HG02852 (cell line): ENCODE measurements at regions not wholly inside any gene's neighbourhood (a gene's known extent, or its start where the extent isn't known, plus 50 kb on each side); places are given as distances from the start of the nearest gene placed in this dataset.
"Not testable (repeated sequence)": the region's sequence is repeated elsewhere in the genome, so short reads cannot be mapped to it uniquely, and the experiment has no call there.

Experiments used
- ATAC-seq: cut with Tn5 transposase; IDR thresholded peaks from one replicate; pipeline ENCODE4 v1.9.1; 2021; ENCODE audit warnings: mild to moderate bottlenecking, moderate library complexity; ENCODE audit not compliant: unreplicated experiment

DNA sequence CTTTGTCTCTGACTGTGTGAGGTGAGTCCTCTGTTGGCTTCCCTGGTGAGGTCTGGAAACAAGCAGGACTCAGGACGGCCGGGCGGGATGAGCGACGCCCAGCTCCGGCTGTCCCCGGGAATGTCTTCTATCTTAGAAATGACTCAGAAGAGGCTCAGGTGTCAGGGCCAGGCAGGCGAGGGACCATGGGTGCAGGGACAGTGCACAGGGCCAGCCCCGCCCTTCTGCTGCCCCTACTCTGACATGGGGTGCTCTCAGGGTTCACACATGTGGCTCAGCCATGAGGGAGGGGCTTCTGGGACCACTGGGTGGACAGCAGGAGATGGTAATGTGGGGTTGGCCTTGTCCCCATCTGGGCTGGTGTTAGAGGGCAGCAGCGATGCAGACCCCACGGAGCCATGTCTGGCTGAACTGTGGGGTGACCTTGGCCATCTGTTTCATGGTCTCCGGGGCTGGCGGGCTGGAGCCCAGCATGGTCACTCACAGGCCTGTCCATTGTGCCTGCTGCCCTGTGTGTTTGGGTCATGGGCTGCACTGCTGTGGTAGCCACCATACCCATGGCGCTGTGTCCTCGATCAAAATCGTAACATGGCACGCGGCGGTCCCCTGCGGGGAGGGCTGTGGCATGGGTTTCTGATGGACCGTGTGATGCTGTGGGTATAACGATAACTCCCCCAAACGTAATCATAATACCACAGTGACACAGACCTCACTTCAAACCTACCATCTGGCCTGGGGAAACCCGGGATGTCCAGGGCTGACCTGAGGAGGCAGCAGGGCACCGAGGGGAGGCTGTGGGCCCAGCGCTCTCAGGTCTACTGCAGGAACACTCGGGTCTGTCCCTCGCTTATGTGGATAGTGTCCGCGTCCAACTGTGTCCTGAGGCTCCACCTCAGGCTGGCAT is 368.8 kb downstream of the TMEM121 start:
- ATAC-seq: no peak

DNA sequence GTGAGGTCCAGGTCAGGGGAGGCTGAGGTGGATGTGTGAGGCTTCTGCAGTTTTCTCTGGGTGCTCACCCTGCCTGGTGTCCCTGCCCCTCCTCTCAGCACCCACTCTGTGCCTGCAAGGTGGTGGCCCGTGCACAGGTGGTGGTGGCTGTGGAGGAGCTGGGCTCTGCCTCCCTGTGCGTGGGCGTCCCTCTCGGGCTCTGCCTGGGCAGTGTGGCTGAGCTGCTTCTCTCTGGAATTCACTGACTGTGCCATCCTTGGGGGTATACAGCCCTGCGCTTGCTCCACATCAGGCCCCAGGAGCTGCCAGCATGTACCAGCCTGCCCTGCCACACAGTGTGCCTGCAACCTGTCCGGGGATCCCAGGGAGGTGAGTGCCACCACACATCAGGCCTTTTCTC is 369.8 kb downstream of the TMEM121 start:
- not testable (repeated sequence) for ATAC-seq

DNA sequence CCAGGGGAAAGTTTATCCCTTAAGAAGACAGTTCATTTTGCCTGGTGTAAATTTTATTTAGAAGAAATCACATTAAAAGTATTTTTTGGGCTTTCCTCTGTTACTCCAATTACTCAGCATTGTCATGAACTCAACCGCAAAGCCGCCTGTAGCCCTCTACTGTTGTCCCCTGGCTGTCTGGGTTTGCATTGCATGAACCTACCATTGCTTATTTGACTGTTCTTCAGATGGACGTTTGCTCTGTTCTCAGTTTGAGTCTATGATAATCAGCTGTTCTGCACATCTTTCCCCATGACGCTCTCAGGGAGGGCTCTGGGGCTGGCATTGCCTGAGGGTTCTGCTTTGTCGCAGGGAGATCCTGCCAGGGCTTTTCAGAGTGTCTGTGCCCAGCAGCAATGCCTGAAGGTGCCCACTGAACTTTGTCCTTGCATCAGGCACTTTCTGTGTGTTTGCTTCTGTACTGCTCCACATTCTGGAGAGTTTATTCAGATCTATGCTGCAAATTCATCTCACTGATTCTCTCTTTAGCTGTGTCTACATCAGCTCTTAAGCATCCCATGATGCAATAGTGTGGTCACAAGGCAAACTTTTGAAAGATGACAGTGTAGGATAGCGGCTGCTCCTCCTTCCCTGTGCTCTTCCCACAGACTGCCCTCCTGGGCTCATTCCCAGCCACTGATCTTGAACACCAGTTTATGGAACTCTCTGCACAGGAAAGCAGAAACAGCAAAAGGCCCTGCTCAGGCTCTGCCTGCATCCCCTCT is 370.8 kb downstream of the TMEM121 start:
- not testable (repeated sequence) for ATAC-seq

DNA sequence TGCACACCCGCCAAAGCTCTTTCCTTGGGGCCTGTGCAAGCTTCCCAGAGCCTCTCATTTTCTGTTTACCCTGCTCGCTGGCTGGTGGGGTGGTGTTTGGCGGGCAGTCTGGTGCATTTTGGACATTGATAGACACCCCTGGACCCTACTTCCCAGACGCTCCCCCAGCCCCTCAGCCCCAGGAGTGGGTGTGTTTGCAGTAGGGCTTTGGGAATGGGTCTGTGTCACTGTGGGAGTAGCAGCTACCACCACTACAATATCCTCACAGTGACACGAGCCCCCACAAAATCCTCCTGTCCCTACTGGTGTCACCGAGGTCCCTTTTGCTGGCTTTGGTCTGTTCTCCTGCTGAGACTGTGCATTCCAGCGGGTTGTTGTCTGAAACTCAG is 371.3 kb downstream of the TMEM121 start:
- ATAC-seq: no peak

DNA sequence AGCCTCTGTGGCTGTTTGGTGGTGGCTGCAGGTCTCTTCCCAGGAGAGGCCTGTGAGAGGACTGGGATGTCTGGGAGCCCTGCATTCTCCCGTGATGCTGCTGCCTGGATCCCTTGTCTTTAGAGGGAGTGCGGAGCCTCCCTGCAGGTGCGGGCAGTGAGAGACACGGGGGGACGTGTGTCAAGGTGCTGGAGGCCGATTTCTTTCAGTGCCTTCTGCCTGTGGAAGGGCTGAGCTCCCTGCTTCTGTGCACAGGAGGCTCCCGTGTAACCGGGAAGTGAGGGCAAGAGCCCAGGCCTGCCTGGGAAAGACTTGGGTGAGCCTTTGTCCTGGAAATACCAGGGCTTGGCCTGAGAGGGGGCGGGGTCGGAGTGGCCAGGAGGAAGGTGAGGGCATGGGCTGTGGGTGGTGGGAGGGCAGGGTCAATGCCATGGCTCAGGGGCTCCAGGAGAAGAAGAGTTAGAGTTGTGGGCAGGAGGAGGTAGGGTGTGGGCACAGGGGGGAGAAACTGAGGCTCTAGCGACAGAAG is 372.2 kb downstream of the TMEM121 start:
- ATAC-seq: no peak

DNA sequence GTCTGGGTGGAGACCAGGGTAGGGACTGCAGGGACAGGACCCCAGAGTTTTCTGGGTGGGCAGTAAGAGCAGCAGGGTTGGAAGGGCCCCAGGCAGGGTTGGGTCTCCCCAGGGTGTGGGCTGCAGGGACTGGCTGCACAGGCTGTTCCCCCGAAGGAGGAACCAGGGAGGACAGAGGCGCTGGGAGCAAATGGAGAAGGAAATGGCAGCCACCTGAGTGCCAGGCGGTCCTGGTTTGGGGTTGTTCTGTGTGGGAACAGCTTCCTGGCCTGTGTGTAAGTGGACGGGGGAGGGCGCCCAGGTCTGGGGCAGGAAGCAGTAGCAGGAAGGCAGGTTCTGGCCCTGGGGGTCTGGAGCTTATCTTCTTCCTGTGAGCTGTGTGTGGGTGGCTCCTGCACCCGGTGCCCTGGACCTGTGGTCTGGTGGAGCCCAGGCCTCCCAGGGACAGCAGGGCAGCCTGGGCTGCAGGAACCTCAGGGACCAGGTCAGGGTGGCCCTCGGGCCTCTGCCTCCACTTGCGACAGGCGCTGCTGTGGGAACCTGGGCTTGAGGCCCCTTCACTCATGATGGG is 372.8 kb downstream of the TMEM121 start:
- ATAC-seq: no peak

DNA sequence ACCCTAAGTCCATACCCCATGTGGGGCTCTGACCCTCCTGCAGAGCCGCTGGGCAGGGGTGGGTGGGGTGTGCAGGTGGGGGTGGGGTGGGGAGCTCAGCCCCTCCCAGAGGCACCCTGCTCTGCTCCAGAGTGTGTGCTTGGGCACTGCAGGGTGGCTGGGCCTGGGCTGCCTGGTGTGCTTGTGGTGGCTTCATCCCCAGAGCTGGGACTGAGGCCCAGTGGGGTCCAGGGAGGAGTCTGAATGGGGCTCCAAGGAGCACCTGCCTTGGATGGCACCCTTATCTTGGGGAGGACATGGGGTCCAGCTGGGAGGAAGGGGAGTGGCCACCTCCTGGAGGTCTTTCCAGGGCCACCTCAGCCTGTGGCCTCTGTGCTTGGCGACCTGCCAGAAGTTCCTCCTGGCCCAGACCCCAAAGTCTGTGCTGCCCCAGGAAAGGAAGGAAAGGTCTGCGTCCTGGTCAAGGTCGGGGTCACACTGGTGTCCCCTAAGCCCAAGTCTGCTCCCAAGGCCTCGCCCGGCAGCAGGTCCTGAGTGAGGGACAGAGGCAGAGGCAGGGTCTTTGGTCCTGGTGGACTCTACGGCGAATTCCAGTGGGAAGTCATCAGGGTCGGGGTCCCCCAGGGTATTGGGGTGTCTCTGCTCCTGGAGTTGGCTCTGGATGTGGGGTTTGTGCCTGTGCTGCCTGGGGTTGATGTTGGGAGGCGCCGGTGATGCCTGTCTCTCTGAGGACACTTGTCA is 373.4 kb downstream of the TMEM121 start:
- ATAC-seq: no peak

DNA sequence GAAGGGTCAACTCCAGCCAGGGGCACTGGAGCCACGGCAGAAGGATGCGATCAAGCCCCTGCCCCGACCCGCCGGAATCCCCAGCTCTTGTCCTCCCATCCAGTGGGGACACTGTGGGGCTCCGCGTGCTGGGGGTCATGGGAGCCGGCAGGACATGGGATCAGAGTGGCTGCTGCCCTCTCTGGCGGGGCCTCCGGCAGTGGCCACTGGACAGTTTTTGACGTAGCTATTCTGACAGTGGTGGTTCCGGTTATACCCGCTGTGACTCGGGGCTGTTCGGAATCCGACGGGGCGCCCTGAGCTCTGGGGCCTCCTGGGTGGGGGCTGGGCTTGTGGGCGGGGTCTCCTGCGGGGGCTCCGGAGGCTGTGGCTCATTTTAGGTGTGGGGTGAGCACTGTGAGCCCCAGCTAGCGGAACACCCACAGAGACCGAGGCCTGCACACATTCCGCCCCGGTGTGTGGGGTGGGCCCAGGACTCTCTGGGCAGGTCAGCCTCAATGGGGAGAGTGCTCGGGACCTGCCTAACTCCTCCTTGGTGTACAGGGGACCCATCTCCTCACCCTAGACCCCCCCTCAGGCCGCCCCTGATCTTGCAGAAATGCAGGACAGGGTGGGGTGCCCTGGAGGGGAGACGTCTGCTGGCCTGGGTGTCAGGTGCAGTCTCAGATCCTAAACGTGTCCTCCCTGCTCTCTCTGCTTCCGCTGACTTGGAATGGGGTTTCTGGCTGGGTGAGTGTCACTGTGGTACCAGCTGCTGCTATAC is 374.2 kb downstream of the TMEM121 start:
- no peak for ATAC-seq

DNA sequence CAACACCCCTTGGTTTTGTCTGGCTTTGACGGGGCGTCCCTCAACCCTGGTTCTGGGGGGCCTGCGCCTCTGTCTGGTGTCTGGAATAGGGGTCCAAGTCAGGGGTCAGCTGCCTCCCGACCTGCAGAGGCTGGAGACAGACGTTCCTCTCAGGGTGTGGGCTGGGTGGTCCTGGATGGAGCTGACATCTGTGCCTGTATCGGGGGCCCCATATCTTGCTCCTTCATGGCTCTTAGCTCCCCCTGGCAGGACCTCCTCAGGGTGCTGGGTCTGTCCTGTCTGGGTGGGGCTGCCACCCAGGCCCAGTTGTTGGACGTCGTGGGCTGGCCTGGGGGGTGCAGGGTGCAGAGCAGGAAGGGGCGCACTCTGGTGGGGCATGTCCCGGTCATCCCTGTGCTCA is 374.8 kb downstream of the TMEM121 start:
- ATAC-seq: no peak

DNA sequence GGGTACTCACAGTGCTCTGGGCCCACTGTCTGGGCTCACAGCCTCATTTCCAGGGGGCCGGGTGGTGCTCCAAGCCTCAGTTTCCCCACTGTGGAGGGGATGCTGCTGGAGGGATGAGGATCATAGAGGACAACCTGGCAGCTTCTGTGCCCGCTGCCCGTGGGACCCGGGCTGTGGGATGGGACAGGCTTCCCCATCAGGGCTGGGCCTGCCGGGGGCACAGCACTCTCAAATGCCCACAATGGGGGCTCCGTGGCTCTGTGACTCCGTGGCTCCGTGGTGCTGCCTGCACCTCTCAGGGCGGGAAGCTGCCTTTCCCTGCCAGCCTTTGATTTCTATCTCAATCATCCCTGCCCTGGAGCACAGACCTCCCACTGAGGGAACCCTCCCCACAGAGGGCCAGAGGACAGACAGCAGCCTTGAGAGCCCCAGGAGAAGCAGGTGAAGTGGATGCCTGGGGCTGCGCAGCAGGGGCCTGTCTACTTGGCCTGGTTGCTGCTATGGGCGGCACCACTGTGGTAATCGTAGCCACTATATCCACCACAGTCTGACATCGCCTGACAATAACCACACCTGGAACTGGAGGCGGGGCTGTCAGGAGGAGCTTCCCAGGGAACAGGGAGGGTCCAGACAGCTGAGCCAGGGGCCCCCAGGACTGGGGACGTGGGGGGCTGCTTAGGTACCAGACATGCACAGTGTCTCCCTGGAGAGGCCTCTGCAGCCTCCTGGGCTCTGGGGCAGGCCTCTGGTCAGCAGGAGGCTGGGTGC is 375.9 kb downstream of the TMEM121 start:
- ATAC-seq: no peak

DNA sequence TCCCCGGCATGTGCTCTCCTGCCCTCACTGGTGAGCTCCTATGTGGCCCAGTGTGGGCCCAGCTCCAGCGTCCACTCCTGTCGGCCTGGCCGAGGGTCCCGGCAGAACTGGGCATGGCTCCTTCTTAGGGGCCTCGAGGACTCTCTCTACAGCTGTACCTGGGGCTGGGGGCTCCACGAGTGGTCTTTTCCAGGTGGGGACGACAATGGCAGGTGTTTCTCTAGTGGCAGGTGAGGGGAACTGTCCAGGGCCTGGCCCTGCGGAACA is 376.4 kb downstream of the TMEM121 start:
- ATAC-seq: not testable (repeated sequence)

DNA sequence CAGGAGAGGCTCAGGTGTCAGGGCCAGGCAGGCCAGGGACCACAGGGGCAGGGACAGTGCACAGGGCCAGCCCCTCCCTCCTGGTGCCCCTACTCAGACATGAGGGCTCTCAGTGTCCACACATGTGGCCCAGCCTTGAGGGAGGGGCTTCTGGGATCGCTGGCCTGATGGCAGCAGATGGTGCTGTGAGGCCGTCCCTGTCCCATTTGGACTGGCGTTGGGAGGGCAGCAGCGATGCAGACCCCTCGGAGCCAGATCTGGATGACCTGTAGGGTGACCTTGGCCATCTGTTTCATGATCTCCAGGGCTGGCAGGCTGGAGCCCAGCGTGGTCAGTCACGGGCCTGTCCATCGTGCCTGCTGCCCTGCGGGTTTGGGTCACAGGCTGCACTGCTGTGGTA is 377.6 kb downstream of the TMEM121 start:
- no peak for ATAC-seq

DNA sequence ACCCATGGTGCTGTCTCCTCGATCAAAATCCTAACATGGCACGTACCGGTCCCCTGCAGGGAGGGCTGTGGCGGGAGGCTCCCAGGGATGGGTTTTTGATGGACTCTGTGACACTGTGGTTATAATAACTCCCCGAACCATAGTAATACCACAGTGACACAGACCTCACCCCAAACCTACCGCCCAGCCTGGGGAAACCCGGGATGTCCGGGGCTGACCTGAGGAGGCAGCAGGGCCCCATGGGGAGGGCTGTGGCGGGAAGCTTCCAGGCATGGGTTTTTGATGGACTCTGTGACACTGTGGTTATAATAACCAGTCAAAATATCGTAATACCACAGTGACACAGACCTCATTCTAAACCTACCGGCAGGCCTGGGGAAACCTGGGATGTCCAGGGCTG is 378.0 kb downstream of the TMEM121 start:
- ATAC-seq: no peak

DNA sequence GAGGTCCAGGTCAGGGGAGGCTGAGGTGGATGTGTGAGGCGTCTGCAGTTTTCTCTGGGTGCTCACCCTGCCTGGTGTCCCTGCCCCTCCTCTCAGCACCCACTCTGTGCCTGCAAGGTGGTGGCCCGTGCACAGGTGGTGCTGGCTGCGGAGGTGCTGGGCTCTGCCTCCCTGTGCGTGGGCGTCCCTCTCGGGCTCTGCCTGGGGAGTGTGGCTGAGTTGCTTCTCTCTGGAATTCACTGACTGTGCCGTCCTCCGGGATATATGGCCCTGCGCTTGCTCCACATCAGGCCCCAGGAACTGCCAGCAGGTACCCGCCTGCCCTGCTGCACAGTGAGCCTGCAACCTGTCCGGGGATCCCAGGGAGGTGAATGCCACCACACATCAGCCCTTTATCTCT is 379.1 kb downstream of the TMEM121 start:
- no peak for ATAC-seq

DNA sequence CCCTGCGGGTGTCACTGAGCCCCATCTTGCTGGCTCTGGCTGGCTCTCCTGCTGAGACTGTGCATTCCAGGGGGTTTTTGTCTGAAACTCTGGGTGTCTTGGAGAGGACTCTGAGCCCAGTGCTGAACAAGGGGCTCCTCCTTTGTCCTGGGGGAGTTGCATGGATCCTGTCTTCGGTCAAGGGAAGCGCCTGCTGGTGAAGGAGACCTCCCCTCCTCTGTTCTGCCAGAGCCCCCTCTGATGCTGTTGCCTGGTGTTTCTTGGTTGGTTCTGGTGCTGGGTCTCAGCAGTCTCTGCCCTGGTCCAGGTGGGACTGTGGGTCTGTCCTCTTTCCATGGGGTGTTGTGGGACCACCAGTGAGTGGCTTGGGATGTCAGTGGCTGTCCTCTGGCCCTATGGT is 380.9 kb downstream of the TMEM121 start:
- no peak for ATAC-seq

DNA sequence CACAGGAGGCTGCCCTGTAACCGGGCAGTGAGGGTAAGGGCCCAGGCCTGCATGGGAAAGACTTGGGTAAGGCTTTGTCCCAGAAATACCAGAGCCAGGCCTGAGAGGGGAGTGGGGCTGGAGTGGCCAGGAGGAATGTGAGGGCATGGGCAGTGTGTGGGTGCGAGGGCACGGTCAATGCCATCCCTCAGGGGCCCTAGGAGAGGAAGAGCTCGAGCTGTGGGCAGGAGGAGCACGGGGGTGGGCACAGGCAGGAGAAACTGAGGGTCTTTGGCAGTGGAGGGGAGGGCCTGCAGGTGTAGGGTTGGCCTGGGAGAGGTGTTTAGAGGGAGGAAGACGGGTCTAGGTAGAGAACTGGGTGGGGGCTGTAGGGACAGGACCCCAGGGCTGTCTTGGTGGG is 381.6 kb downstream of the TMEM121 start:
- no peak for ATAC-seq

DNA sequence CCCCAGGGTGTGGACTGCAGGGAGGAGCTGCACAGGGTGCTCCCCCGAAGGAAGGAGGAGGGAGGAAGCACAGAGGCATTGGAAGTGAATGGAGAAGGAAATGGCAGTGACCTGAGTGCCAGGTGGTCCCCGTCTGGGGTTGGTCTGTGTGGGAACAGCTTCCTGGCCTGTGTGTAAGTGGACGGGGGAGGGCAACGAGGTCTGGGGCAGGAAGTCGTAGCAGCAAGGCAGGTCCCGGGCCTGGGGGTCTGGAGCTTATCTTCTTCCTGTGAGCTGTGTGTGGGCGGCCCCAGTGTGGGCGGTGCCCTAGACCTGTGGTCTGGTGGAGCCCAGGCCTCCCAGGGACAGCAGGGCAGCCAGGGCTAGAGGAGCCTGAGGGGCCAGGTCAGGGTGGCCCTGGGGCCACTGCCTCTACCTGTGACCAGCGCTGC is 382.1 kb downstream of the TMEM121 start:
- no peak for ATAC-seq

DNA sequence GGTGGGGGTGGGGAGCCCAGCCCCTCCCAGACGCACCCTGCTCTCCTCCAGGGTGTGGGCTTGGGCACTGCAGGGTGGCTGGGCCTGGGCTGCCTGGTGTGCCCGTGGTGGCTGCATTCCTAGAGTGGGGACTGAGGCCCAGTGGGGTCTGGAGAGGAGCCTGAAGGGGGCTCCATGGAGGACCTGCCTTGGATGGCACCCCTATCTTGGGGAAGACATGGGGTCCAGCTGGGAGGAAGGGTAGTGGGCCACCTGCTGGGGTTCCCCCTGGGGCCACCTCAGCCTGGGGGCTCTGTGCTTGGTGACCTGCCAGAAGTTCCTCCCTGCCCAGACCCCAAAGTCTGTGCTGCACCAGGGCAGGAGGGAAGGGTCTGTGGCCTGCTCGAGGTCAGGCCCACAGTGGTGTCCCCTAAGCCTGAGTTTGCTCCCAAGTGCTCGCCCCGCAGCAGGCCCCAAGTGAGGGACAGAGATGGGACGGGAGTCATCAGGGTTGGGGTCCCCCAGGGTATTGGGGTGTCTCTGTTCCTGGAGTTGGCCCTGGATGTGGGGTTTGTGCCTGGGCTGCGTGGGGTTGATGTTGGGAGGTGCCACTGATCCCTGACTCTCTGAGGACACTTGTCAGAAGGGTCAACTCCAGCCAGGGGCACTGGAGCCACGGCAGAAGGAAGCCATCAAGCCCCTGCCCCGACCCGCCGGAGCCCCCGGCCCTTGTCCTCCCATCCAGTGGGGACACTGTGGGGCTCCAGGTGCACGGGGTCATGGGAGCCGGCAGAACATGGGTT is 382.9 kb downstream of the TMEM121 start:
- no peak for ATAC-seq

DNA sequence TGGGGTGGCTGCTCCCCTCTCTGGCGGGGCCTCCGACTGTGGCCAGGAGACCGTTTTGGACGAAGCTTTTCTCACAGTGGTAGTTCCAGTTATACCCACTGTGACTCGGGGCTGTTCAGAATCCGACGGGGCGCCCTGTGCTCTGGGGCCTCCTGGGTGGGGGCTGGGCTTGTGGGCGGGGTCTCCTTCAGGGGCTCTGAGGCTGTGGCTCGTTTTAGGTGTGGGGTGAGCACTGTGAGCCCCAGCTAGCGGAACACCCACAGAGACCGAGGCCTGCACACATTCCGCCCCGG is 383.4 kb downstream of the TMEM121 start:
- ATAC-seq: not testable (repeated sequence)
